Common myeloid progenitor, CD34-positive (primary cell): ENCODE measurements at regions not wholly inside any gene's neighbourhood (a gene's known extent, or its start where the extent isn't known, plus 50 kb on each side); places are given as distances from the start of the nearest gene placed in this dataset.

Source experiments
- CTCF ChIA-PET: fragments of 350-600 bp; sonication (Branson Sonifier 250); formaldehyde crosslinking; loops from one replicate; lab custom pipeline; 2021; ENCODE audit warnings: antibody characterized with exemption; lab: Charles Lee
- POLR2A ChIA-PET: fragments of 350-600 bp; sonication (Branson Sonifier 250); formaldehyde crosslinking; loops from one replicate; lab custom pipeline; 2021; ENCODE audit warnings: antibody characterized with exemption; lab: Charles Lee
- DNase-seq, 3 donors: peaks; one replicate each; pipeline versions ENCODE4 v3.0.0 to v3.0.0-alpha.2; 2013
- H3K27ac ChIP-seq, 2 experiments: 1 replicate in 1 of 2; 2 replicates in 1 of 2; pipeline ENCODE4 v1.7.0; 2013; ENCODE audit warnings: inconsistent platforms in 2 of 2, low read length in 2 of 2, mild to moderate bottlenecking in 2 of 2, low read depth in 1 of 2, moderate library complexity in 1 of 2; ENCODE audit not compliant: severe bottlenecking in 2 of 2, insufficient read depth in 1 of 2, poor library complexity in 1 of 2
- H3K27me3 ChIP-seq, 5 experiments: replicated peaks in 2 of 5; 1 replicate in 3 of 5; 2 replicates in 2 of 5; pipeline versions ENCODE4 v1.6.1 to v1.7.0; 2013; ENCODE audit warnings: low read length in 4 of 5, mild to moderate bottlenecking in 2 of 5, moderate library complexity in 2 of 5, inconsistent platforms in 1 of 5; ENCODE audit not compliant: insufficient read depth in 5 of 5, control insufficient read depth in 4 of 5
- H3K36me3 ChIP-seq, 4 experiments: 1 replicate in 2 of 4; 2 replicates in 2 of 4; pipeline versions ENCODE4 v1.6.1 to v1.7.0; 2013; ENCODE audit warnings: low read length in 3 of 4, control low read depth in 1 of 4, mild to moderate bottlenecking in 1 of 4; ENCODE audit not compliant: control insufficient read depth in 4 of 4, insufficient read depth in 4 of 4
- H3K4me1 ChIP-seq, 4 experiments: 1 replicate in 3 of 4; 2 replicates in 1 of 4; pipeline versions ENCODE4 v1.6.1 to v1.7.1; 2013; ENCODE audit warnings: low read length in 3 of 4, mild to moderate bottlenecking in 3 of 4, control low read depth in 1 of 4, inconsistent platforms in 1 of 4, moderate library complexity in 1 of 4; ENCODE audit not compliant: control insufficient read depth in 4 of 4, insufficient read depth in 4 of 4; ENCODE audit errors: control extremely low read depth in 1 of 4
- H3K4me3 ChIP-seq, 7 experiments: 1 replicate in 4 of 7; 2 replicates in 3 of 7; pipeline versions ENCODE4 v1.5.1 to v1.7.0; 2013; ENCODE audit warnings: mild to moderate bottlenecking in 7 of 7, low read length in 6 of 7, moderate library complexity in 6 of 7, inconsistent platforms in 2 of 7, low read depth in 2 of 7, control low read depth in 1 of 7; ENCODE audit not compliant: insufficient read depth in 4 of 7, control insufficient read depth in 1 of 7; ENCODE audit errors: extremely low read depth in 1 of 7
- H3K9me3 ChIP-seq, 5 experiments: 1 replicate in 4 of 5; 2 replicates in 1 of 5; pipeline versions ENCODE4 v1.6.1 to v1.7.1; 2013; ENCODE audit warnings: low read length in 4 of 5, mild to moderate bottlenecking in 2 of 5, inconsistent platforms in 1 of 5, low read depth in 1 of 5, moderate library complexity in 1 of 5; ENCODE audit not compliant: control insufficient read depth in 4 of 5, insufficient read depth in 2 of 5; ENCODE audit errors: control extremely low read depth in 1 of 5
- WGBS: methylation state at CpG from one replicate; pipeline ENCODE4 v1.1.5; 2013; ENCODE audit not compliant: insufficient coverage; 5-methylcytosine and 5-hydroxymethylcytosine counted together

GRCh38 chr3:10746001-10746400 lies 70.0 kb upstream of the SLC6A11 start:
- POLR2A ChIA-PET, result no interaction called here
- no peak for DNase-seq

GRCh38 chr3:10746684-10747083 lies 69.3 kb upstream of the SLC6A11 start:
- no peak for DNase-seq
- H3K27ac ChIP-seq, result no peak overlapping the region
- 100% methylated on average over 1 of the region's 2 CpGs for WGBS
- peaks cover 0 to 32% (median 16%) of the 10 kb centered on the region in 5 experiments for H3K27me3 ChIP-seq
- no peaks in the 10 kb centered on the region for H3K36me3 ChIP-seq
- no peaks in the 10 kb centered on the region for H3K4me1 ChIP-seq
- ChIA-PET CTCF (interaction anchor here (1.9 kb wide), 1 partner anchor 10 kb away, joined by 4 read pairs; no protein-coding TSS in a partner anchor), POLR2A (no interaction called here)
- no peak overlapping the region for H3K4me3 ChIP-seq
- no peaks in the 10 kb centered on the region for H3K9me3 ChIP-seq

More at GRCh38 chr3:10746001-10746400, 70.0 kb upstream of the SLC6A11 start:
- Histone ChIP-seq H3K4me1 (no peaks in the 10 kb centered on the region), H3K9me3 (no peaks in the 10 kb centered on the region), H3K27ac (no peak overlapping the region), H3K36me3 (no peaks in the 10 kb centered on the region), H3K27me3 (peaks cover 0 to 32% (median 16%) of the 10 kb centered on the region in 5 experiments), H3K4me3 (no peak overlapping the region)
- CTCF ChIA-PET, result no interaction called here
- 68% methylated on average over 2 of the region's 4 CpGs for WGBS

GRCh38 chr3:10747341-10747740 lies 68.7 kb upstream of the SLC6A11 start:
- Histone ChIP-seq H3K27me3 (peaks cover 0 to 36% (median 16%) of the 10 kb centered on the region in 5 experiments), H3K9me3 (no peaks in the 10 kb centered on the region), H3K4me1 (no peaks in the 10 kb centered on the region), H3K36me3 (no peaks in the 10 kb centered on the region), H3K27ac (no peak overlapping the region), H3K4me3 (no peak overlapping the region)
- WGBS, result 92% methylated on average over 6 of the region's 6 CpGs
- ChIA-PET CTCF (interaction anchor here (1.2 to 1.9 kb wide), 2 partner anchors 10 to 12 kb away, joined by 3 to 4 read pairs; no protein-coding TSS in a partner anchor), POLR2A (interaction anchor here (0.6 kb wide), 1 partner anchor 23 kb away, joined by 5 read pairs; no protein-coding TSS in a partner anchor)
- DNase-seq, result no peak

- Histone ChIP-seq H3K4me3 (no peak overlapping the region), H3K36me3 (no peaks in the 10 kb centered on the region), H3K4me1 (no peaks in the 10 kb centered on the region), H3K9me3 (no peaks in the 10 kb centered on the region), H3K27me3 (peaks cover 0 to 43% (median 17%) of the 10 kb centered on the region in 5 experiments), H3K27ac (no peak overlapping the region)
- POLR2A ChIA-PET, result interaction anchor here (0.6 kb wide), 1 partner anchor 22 kb away, joined by 5 read pairs; no protein-coding TSS in a partner anchor
- WGBS, result 100% methylated on average over 1 of the region's 1 CpG
- CTCF ChIA-PET, result interaction anchor here (0.8 to 2.4 kb wide), 6 partner anchors 8 to 330 kb away, joined by 3 to 11 read pairs (median 5); no protein-coding TSS in a partner anchor
- no peak for DNase-seq
Measured at GRCh38 chr3:10748040-10748439, 68.0 kb upstream of the SLC6A11 start.

GRCh38 chr3:10753964-10754363 lies 62.1 kb upstream of the SLC6A11 start:
- ChIA-PET POLR2A (no interaction called here), CTCF (interaction anchor here (1.2 to 9.1 kb wide), 4 partner anchors 15 to 336 kb away, joined by 4 to 88 read pairs (median 22); no protein-coding TSS in a partner anchor)
- DNase-seq, result peak; percentile 31 to 69 (median 69)
- H3K36me3 ChIP-seq, result no peaks in the 10 kb centered on the region
- H3K27ac ChIP-seq, result no peak overlapping the region
- peaks cover 0 to 40% (median 10%) of the 10 kb centered on the region in 5 experiments for H3K27me3 ChIP-seq
- H3K9me3 ChIP-seq, result no peaks in the 10 kb centered on the region
- H3K4me1 ChIP-seq, result no peaks in the 10 kb centered on the region
- WGBS, result 5% methylated on average over 3 of the region's 6 CpGs
- H3K4me3 ChIP-seq, result no peak overlapping the region

GRCh38 chr3:10756546-10756945 lies 59.5 kb upstream of the SLC6A11 start:
- no peaks in the 10 kb centered on the region for H3K4me1 ChIP-seq
- ChIA-PET CTCF (interaction anchor here (1.1 to 9.1 kb wide), 8 partner anchors 9 to 339 kb away, joined by 3 to 88 read pairs (median 5); no protein-coding TSS in a partner anchor), POLR2A (no interaction called here)
- 74% methylated on average over 2 of the region's 2 CpGs for WGBS
- H3K27ac ChIP-seq, result no peak overlapping the region
- no peaks in the 10 kb centered on the region for H3K36me3 ChIP-seq
- no peak for DNase-seq
- H3K9me3 ChIP-seq, result peaks cover 0 to 2% (median 0%) of the 10 kb centered on the region in 5 experiments
- peaks cover 0 to 33% (median 7%) of the 10 kb centered on the region in 5 experiments for H3K27me3 ChIP-seq
- no peak overlapping the region for H3K4me3 ChIP-seq
